Tibial nerve (tissue), 4 donors: ENCODE measurements at regions not wholly inside any gene's neighbourhood (a gene's known extent, or its start where the extent isn't known, plus 50 kb on each side); places are given as distances from the start of the nearest gene placed in this dataset.

Experiments used
- DNase-seq, 2 donors: peaks; one replicate each; pipeline ENCODE4 v3.0.0-alpha.2; 2019; ENCODE audit warnings: low spot score in 2 of 2
- H3K27ac ChIP-seq, 4 donors: fragments of 200-600 bp; sonication (generic) in 3 of 4; one replicate each; pipeline ENCODE4 v1.5.1; 2017 to 2019; ENCODE audit warnings: mild to moderate bottlenecking in 1 of 4
- H3K27me3 ChIP-seq, 2 donors: fragments of 200-600 bp; sonication (generic) in 1 of 2; one replicate each; pipeline versions ENCODE4 v1.5.1 to v1.6.0; 2017 to 2019
- H3K36me3 ChIP-seq, 3 donors: fragments of 200-600 bp; sonication (generic); one replicate each; pipeline ENCODE4 v1.5.1; 2018 to 2019
- H3K4me1 ChIP-seq, 4 donors: fragments of 200-600 bp; sonication (generic) in 3 of 4; one replicate each; pipeline ENCODE4 v1.5.1; 2017 to 2019
- H3K4me3 ChIP-seq, 4 donors: fragments of 200-600 bp; sonication (generic) in 3 of 4; one replicate each; pipeline ENCODE4 v1.5.1; 2017 to 2019; ENCODE audit warnings: mild to moderate bottlenecking in 1 of 4, moderate library complexity in 1 of 4
- H3K9me3 ChIP-seq, 4 donors: fragments of 200-600 bp; sonication (generic) in 3 of 4; one replicate each; pipeline ENCODE4 v1.5.1; 2017 to 2019
- CTCF ChIP-seq, 5 experiments: fragments of 200-600 bp in 3 of 5; fragments of 450-650 bp in 2 of 5; sonication (generic) in 3 of 5; IDR thresholded peaks; one replicate each; pipeline ENCODE4 v1.5.1; 2016 to 2019; ENCODE audit warnings: antibody characterized with exemption in 5 of 5, mild to moderate bottlenecking in 3 of 5, moderate library complexity in 2 of 5
- EP300 ChIP-seq, 2 donors: sonication (generic); formaldehyde crosslinking; IDR thresholded peaks; one replicate each; pipeline ENCODE4 v1.6.1; 2017; ENCODE audit warnings: antibody characterized with exemption in 2 of 2, mild to moderate bottlenecking in 1 of 2
- POLR2A ChIP-seq, 2 donors: fragments of 450-650 bp; IDR thresholded peaks; one replicate each; pipeline ENCODE4 v1.6.1; 2017; ENCODE audit warnings: antibody characterized with exemption in 2 of 2, mild to moderate bottlenecking in 2 of 2, moderate library complexity in 2 of 2
- WGBS, 2 donors: methylation state at CpG; one replicate each; pipeline ENCODE4 v1.1.5; 2018; 5-methylcytosine and 5-hydroxymethylcytosine counted together

- TF ChIP-seq CTCF (IDR thresholded peaks at IDR 0.05), result no peak
- no peak for TF ChIP-seq EP300 (IDR thresholded peaks at IDR 0.05)
- TF ChIP-seq POLR2A (IDR thresholded peaks at IDR 0.05), result no peak
- WGBS, 2 donors, result 83 to 88% methylated on average over 1 of the region's 1 CpG
- Histone ChIP-seq H3K9me3 (no peaks in the 10 kb centered on the region), H3K4me3 (no peak overlapping the region), H3K36me3 (no peaks in the 10 kb centered on the region), H3K27me3 (no peaks in the 10 kb centered on the region), H3K4me1 (no peaks in the 10 kb centered on the region), H3K27ac (no peak overlapping the region)
- DNase-seq, result no peak
Measured at GRCh38 chr5:89243611-89244010, 360.6 kb upstream of the MEF2C start.

- H3K27ac ChIP-seq, result no peak overlapping the region
- H3K36me3 ChIP-seq, result no peaks in the 10 kb centered on the region
- TF ChIP-seq EP300 (IDR thresholded peaks at IDR 0.05) (no peak), CTCF (IDR thresholded peaks at IDR 0.05) (no peak), POLR2A (IDR thresholded peaks at IDR 0.05) (no peak)
- H3K27me3 ChIP-seq, result no peaks in the 10 kb centered on the region
- no peak overlapping the region for H3K4me3 ChIP-seq
- DNase-seq, result no peak
- H3K4me1 ChIP-seq, result no peaks in the 10 kb centered on the region
- no peaks in the 10 kb centered on the region for H3K9me3 ChIP-seq
Measured at GRCh38 chr5:89241186-89241585, 358.2 kb upstream of the MEF2C start.

GRCh38 chr5:89236900-89237299, 353.9 kb upstream of the MEF2C start:
- Histone ChIP-seq H3K9me3 (no peaks in the 10 kb centered on the region), H3K4me1 (no peaks in the 10 kb centered on the region), H3K27ac (no peak overlapping the region), H3K27me3 (no peaks in the 10 kb centered on the region), H3K36me3 (no peaks in the 10 kb centered on the region), H3K4me3 (no peak overlapping the region)
- TF ChIP-seq POLR2A (IDR thresholded peaks at IDR 0.05) (no peak), CTCF (IDR thresholded peaks at IDR 0.05) (no peak), EP300 (IDR thresholded peaks at IDR 0.05) (no peak)
- no peak for DNase-seq
- WGBS, 2 donors, result 67 to 79% methylated on average over 1 of the region's 1 CpG

- Histone ChIP-seq H3K9me3 (no peaks in the 10 kb centered on the region), H3K27me3 (no peaks in the 10 kb centered on the region), H3K4me3 (no peak overlapping the region), H3K27ac (no peak overlapping the region), H3K36me3 (no peaks in the 10 kb centered on the region), H3K4me1 (no peaks in the 10 kb centered on the region)
- no peak for DNase-seq
- TF ChIP-seq POLR2A (IDR thresholded peaks at IDR 0.05) (no peak), EP300 (IDR thresholded peaks at IDR 0.05) (no peak), CTCF (IDR thresholded peaks at IDR 0.05) (no peak)
Measured at GRCh38 chr5:89233462-89233861, 350.5 kb upstream of the MEF2C start.

GRCh38 chr5:89232139-89232603, 349.2 kb upstream of the MEF2C start:
- DNase-seq, result no peak
- TF ChIP-seq CTCF (IDR thresholded peaks at IDR 0.05) (no peak), EP300 (IDR thresholded peaks at IDR 0.05) (no peak), POLR2A (IDR thresholded peaks at IDR 0.05) (no peak)
- WGBS, 2 donors, result 48 to 56% methylated on average over 3 of the region's 3 CpGs
- H3K4me3 ChIP-seq, result no peak overlapping the region
- H3K9me3 ChIP-seq, result no peaks in the 10 kb centered on the region
- H3K4me1 ChIP-seq, result no peaks in the 10 kb centered on the region
- no peaks in the 10 kb centered on the region for H3K36me3 ChIP-seq
- H3K27ac ChIP-seq, result no peak overlapping the region
- H3K27me3 ChIP-seq, result no peaks in the 10 kb centered on the region
